ENCODE measurements at regions not wholly inside any gene's neighbourhood (a gene's known extent, or its start where the extent isn't known, plus 50 kb on each side); places are given as distances from the start of the nearest gene placed in this dataset.

DNA sequence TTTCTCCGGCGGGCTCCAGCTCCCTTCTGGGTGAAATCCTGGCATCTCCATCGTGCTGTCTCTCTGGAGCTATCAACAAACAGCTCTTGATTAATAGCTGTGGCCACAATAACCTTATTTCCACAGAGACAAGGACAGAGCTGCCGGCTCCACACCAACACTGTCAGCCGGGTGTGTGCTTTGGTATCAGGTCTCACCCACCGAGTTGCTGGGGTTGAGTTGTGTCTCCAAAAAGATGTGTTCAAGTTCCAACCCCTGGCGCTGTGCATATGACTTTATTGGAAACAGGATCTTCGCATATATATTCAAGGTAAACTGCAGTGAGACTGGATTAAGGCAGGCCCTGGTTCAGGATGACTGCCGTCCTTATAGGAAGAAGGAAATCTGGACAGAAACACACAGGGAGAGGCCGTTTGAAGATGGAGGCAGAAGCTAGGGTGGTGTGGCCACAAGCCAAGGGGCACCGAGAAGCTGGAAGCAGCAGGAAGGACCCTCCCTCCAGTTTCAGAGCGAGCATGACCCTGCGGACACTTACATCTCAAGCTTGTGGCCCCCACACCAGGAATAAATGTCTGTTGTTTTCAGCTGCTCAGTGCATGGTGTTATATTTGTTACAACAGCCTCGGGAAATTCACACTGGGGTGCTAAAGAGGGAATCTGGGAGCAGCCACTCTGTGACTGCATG is 88.4 kb upstream of the TMPRSS2 start:
- H3K4me1 ChIP-seq (ENCODE audit: insufficient read depth, low read length, severe bottlenecking) = no peaks in the 10 kb centered on the region
- TF ChIP-seq CTCF (IDR thresholded peaks at IDR 0.05; ENCODE audit: low read length) (no peak), EZH2 (IDR thresholded peaks at IDR 0.05; ENCODE audit: borderline replicate concordance, low read length) (no peak)

GRCh38 chr21:41594268-41594667 is 86.3 kb upstream of the TMPRSS2 start:
- Histone ChIP-seq H3K4me2 (ENCODE audit: low read length) (no peak overlapping the region), H3K36me3 (ENCODE audit: insufficient read depth, low read length) (no peaks in the 10 kb centered on the region), H3K79me2 (ENCODE audit: insufficient read depth, low read length) (no peaks in the 10 kb centered on the region), H4K20me1 (ENCODE audit: insufficient read depth, low read length) (no peaks in the 10 kb centered on the region), H2AFZ (ENCODE audit: low read length) (no peak overlapping the region), H3K4me1 (ENCODE audit: insufficient read depth, low read length, severe bottlenecking) (no peaks in the 10 kb centered on the region), H3K27ac (ENCODE audit: low read depth, low read length, poor library complexity, severe bottlenecking) (no peak overlapping the region), H3F3A (ENCODE audit: insufficient read depth, low read length) (no peaks in the 10 kb centered on the region), H3K9me3 (ENCODE audit: low read length) (no peaks in the 10 kb centered on the region), H3K9me2 (ENCODE audit: low read depth, low read length) (no peaks in the 10 kb centered on the region), H3K4me3 (ENCODE audit: low read depth, low read length, poor library complexity, severe bottlenecking) (no peak overlapping the region), H3K9ac (ENCODE audit: low read length) (no peak overlapping the region), H3K27me3 (ENCODE audit: insufficient read depth, low read length) (peaks cover 7% of the 10 kb centered on the region; the same call in 1 of the 2 replicates)
- TF ChIP-seq EZH2 (IDR thresholded peaks at IDR 0.05; ENCODE audit: borderline replicate concordance, low read length) (no peak), CTCF (IDR thresholded peaks at IDR 0.05; ENCODE audit: low read length) (no peak)

More for the DNA sequence above, 88.4 kb upstream of the TMPRSS2 start:
- Histone ChIP-seq H3K4me2 (ENCODE audit: low read length) (no peak overlapping the region), H3K79me2 (ENCODE audit: insufficient read depth, low read length) (no peaks in the 10 kb centered on the region), H3K9ac (ENCODE audit: low read length) (no peak overlapping the region), H3K4me3 (ENCODE audit: low read depth, low read length, poor library complexity, severe bottlenecking) (no peak overlapping the region), H3K36me3 (ENCODE audit: insufficient read depth, low read length) (no peaks in the 10 kb centered on the region), H2AFZ (ENCODE audit: low read length) (no peak overlapping the region), H3F3A (ENCODE audit: insufficient read depth, low read length) (no peaks in the 10 kb centered on the region), H4K20me1 (ENCODE audit: insufficient read depth, low read length) (no peaks in the 10 kb centered on the region), H3K27me3 (ENCODE audit: insufficient read depth, low read length) (peaks cover 7% of the 10 kb centered on the region; the same call in 1 of the 2 replicates), H3K9me3 (ENCODE audit: low read length) (no peaks in the 10 kb centered on the region), H3K27ac (ENCODE audit: low read depth, low read length, poor library complexity, severe bottlenecking) (no peak overlapping the region), H3K9me2 (ENCODE audit: low read depth, low read length) (no peaks in the 10 kb centered on the region)

DNA sequence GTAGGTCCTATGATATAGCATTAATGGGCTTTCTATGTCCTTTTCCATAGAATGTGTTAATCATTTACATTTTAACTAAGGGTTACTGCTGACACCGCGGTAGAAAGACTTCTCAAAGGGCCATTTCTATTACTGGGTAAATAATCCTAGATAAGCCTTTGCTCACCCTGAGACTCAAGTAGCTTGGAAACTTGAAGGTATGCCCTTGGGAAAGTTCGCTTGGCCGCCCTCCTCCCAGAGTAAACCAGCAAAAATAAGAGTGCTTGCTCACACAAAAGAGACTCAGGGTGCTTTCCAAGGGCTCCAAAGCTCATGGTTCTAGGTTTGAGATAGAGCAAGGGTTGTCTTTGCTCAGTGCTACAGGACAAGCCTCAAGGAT is 85.8 kb upstream of the TMPRSS2 start:
- no peak overlapping the region for H3K27ac ChIP-seq (ENCODE audit: low read depth, low read length, poor library complexity, severe bottlenecking)
- TF ChIP-seq CTCF (IDR thresholded peaks at IDR 0.05; ENCODE audit: low read length) = no peak
- TF ChIP-seq EZH2 (IDR thresholded peaks at IDR 0.05; ENCODE audit: borderline replicate concordance, low read length) = no peak
- no peaks in the 10 kb centered on the region for H3F3A ChIP-seq (ENCODE audit: insufficient read depth, low read length)

More for the DNA sequence above, 85.8 kb upstream of the TMPRSS2 start:
- no peak overlapping the region for H3K9ac ChIP-seq (ENCODE audit: low read length)
- no peaks in the 10 kb centered on the region for H3K9me2 ChIP-seq (ENCODE audit: low read depth, low read length)
- H3K4me1 ChIP-seq (ENCODE audit: insufficient read depth, low read length, severe bottlenecking) = no peaks in the 10 kb centered on the region
- H3K79me2 ChIP-seq (ENCODE audit: insufficient read depth, low read length) = no peaks in the 10 kb centered on the region
- no peak overlapping the region for H3K4me2 ChIP-seq (ENCODE audit: low read length)
- no peaks in the 10 kb centered on the region for H3K9me3 ChIP-seq (ENCODE audit: low read length)
- H3K36me3 ChIP-seq (ENCODE audit: insufficient read depth, low read length) = no peaks in the 10 kb centered on the region
- no peaks in the 10 kb centered on the region for H4K20me1 ChIP-seq (ENCODE audit: insufficient read depth, low read length)
- no peak overlapping the region for H2AFZ ChIP-seq (ENCODE audit: low read length)
- H3K4me3 ChIP-seq (ENCODE audit: low read depth, low read length, poor library complexity, severe bottlenecking) = no peak overlapping the region
- peaks cover 7% of the 10 kb centered on the region; the same call in 1 of the 2 replicates for H3K27me3 ChIP-seq (ENCODE audit: insufficient read depth, low read length)

Measured in OCI-LY1 (cell line).